A673 (cell line): ENCODE measurements at regions not wholly inside any gene's neighbourhood (a gene's known extent, or its start where the extent isn't known, plus 50 kb on each side); places are given as distances from the start of the nearest gene placed in this dataset.

ENCODE experiments used
- BruUV-seq: library from RNA; stranded (reverse); fragments of 400-500 nt; replicated peaks from 2 replicates; lab custom pipeline; 2021; lab: Mats Ljungman, UMichigan
- CTCF ChIA-PET: fragments of 300-600 bp; sonication (Branson Sonifier 250); formaldehyde crosslinking; loops from one replicate; lab custom pipeline; 2022; ENCODE audit warnings: antibody characterized with exemption; lab: Charles Lee
- POLR2A ChIA-PET: fragments of 300-600 bp; sonication (Branson Sonifier 250); formaldehyde crosslinking; loops from one replicate; lab custom pipeline; 2022; ENCODE audit warnings: antibody characterized with exemption; ENCODE audit not compliant: low non-redundant PET; lab: Charles Lee
- DNase-seq: peaks from one replicate; pipeline ENCODE4 v3.0.0-alpha.2; 2015; ENCODE audit warnings: low spot score
- H3K27ac ChIP-seq: fragments of 200-600 bp; sonication (generic); 2 replicates; pipeline ENCODE4 v1.5.1; 2016; ENCODE audit warnings: mixed run types, low read depth, mild to moderate bottlenecking, mixed read lengths, antibody characterized with exemption, low read length; ENCODE audit not compliant: poor library complexity, severe bottlenecking
- H3K27me3 ChIP-seq: fragments of 200-600 bp; sonication (generic); replicated peaks from 2 replicates; pipeline ENCODE4 v1.6.1; 2017; ENCODE audit warnings: mixed run types, low read depth, mild to moderate bottlenecking, mixed read lengths, antibody characterized with exemption, low read length; ENCODE audit not compliant: insufficient read depth, poor library complexity
- H3K36me3 ChIP-seq: fragments of 200-600 bp; sonication (generic); 2 replicates; pipeline ENCODE4 v1.6.1; 2016; ENCODE audit warnings: mixed run types, mild to moderate bottlenecking, mixed read lengths, antibody characterized with exemption, low read length; ENCODE audit not compliant: insufficient read depth, poor library complexity, severe bottlenecking
- H3K4me1 ChIP-seq: fragments of 200-600 bp; sonication (generic); 2 replicates; pipeline ENCODE4 v1.6.1; 2017; ENCODE audit warnings: mixed run types, mild to moderate bottlenecking, mixed read lengths, antibody characterized with exemption, low read length; ENCODE audit not compliant: insufficient read depth, poor library complexity, severe bottlenecking
- H3K4me3 ChIP-seq: fragments of 200-600 bp; sonication (generic); 2 replicates; pipeline ENCODE4 v1.5.1; 2016; ENCODE audit warnings: low read depth, mixed run types, mild to moderate bottlenecking, mixed read lengths, low read length; ENCODE audit not compliant: poor library complexity, severe bottlenecking
- H3K9me3 ChIP-seq: fragments of 200-600 bp; sonication (generic); 2 replicates; pipeline ENCODE4 v1.6.1; 2016; ENCODE audit warnings: mixed run types, low read depth, mild to moderate bottlenecking, mixed read lengths, antibody characterized with exemption, low read length; ENCODE audit not compliant: poor library complexity, severe bottlenecking
- EZH2 ChIP-seq: fragments of 200-600 bp; sonication (generic); IDR thresholded peaks from 2 replicates; pipeline ENCODE4 v1.6.1; 2017; ENCODE audit warnings: borderline replicate concordance, low read depth, mild to moderate bottlenecking, mixed read lengths, antibody characterized with exemption, low read length; ENCODE audit not compliant: poor library complexity, severe bottlenecking
- intact Hi-C: fragments of 100-400 bp; cut with micrococcal nuclease; formaldehyde crosslinking; loops from one replicate; pipeline ENCODE4 v1.10.0; 2022; ENCODE audit not compliant: unreplicated experiment
- TF ChIP-seq, protein P1 (sequence below): fragments of 300-800, 200-600 bp; sonication (generic); conservative IDR thresholded peaks from 2 replicates; pipeline ENCODE4 v1.5.1; 2017; ENCODE audit warnings: low read depth, mild to moderate bottlenecking, antibody characterized with exemption, low read length, moderate library complexity, mixed read lengths

DNA sequence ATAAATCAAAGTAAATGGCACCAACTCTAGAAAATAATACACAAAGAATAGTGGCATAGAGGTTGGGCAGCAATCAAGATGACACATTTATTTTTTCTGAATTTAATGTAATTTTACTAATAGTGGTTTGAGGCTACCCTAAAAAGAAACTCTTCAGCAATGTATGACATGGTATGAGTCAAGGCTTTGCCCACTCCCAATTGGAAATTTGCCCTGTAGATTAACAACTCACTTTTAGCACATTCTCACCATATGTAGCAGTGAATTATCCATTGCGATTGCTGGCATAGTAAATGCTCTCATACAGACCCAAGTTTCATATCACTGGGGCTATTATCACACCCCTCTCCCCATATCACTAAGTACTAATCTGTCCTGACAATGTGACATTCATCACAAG lies 832.1 kb upstream of the ZNF608 start:
- ChIA-PET POLR2A (no interaction called here), CTCF (no interaction called here)
- no peaks in the 10 kb centered on the region for H3K4me1 ChIP-seq
- TF ChIP-seq, protein P1, sequence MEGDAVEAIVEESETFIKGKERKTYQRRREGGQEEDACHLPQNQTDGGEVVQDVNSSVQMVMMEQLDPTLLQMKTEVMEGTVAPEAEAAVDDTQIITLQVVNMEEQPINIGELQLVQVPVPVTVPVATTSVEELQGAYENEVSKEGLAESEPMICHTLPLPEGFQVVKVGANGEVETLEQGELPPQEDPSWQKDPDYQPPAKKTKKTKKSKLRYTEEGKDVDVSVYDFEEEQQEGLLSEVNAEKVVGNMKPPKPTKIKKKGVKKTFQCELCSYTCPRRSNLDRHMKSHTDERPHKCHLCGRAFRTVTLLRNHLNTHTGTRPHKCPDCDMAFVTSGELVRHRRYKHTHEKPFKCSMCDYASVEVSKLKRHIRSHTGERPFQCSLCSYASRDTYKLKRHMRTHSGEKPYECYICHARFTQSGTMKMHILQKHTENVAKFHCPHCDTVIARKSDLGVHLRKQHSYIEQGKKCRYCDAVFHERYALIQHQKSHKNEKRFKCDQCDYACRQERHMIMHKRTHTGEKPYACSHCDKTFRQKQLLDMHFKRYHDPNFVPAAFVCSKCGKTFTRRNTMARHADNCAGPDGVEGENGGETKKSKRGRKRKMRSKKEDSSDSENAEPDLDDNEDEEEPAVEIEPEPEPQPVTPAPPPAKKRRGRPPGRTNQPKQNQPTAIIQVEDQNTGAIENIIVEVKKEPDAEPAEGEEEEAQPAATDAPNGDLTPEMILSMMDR, result no peak
- TF ChIP-seq EZH2, result no peak
- no peak for DNase-seq
- no peak overlapping the region for H3K27ac ChIP-seq
- H3K9me3 ChIP-seq, result no peaks in the 10 kb centered on the region
- H3K4me3 ChIP-seq, result no peak overlapping the region
- BruUV-seq, result no TSS peak
- intact Hi-C loops, result no loop called here
- no peaks in the 10 kb centered on the region for H3K36me3 ChIP-seq
- H3K27me3 ChIP-seq, result peaks cover 9% of the 10 kb centered on the region

- H3K4me3 ChIP-seq, result no peak overlapping the region
- no peaks in the 10 kb centered on the region for H3K4me1 ChIP-seq
- no peaks in the 10 kb centered on the region for H3K36me3 ChIP-seq
- no peak for TF ChIP-seq EZH2
- TF ChIP-seq, protein P1, result no peak
- peaks cover 9% of the 10 kb centered on the region for H3K27me3 ChIP-seq
- BruUV-seq, result no TSS peak
- DNase-seq, result no peak
- intact Hi-C loops, result no loop called here
- H3K9me3 ChIP-seq, result no peaks in the 10 kb centered on the region
- ChIA-PET POLR2A (no interaction called here), CTCF (no interaction called here)
- H3K27ac ChIP-seq, result no peak overlapping the region
Measured at GRCh38 chr5:125579182-125579581, 832.7 kb upstream of the ZNF608 start.

- no peak for DNase-seq
- TF ChIP-seq EZH2, result no peak
- TF ChIP-seq, protein P1, result no peak
- ChIA-PET CTCF (no interaction called here), POLR2A (no interaction called here)
- BruUV-seq, result no TSS peak
- H3K27me3 ChIP-seq, result peaks cover 14% of the 10 kb centered on the region
- no peaks in the 10 kb centered on the region for H3K36me3 ChIP-seq
- H3K27ac ChIP-seq, result no peak overlapping the region
- no peaks in the 10 kb centered on the region for H3K9me3 ChIP-seq
- intact Hi-C loops, result no loop called here
- H3K4me3 ChIP-seq, result no peak overlapping the region
- H3K4me1 ChIP-seq, result no peaks in the 10 kb centered on the region
Measured at GRCh38 chr5:125581311-125581710, 834.9 kb upstream of the ZNF608 start.
